Neural progenitor cell (in vitro differentiated cells): ENCODE measurements at regions not wholly inside any gene's neighbourhood (a gene's known extent, or its start where the extent isn't known, plus 50 kb on each side); places are given as distances from the start of the nearest gene placed in this dataset.

Experiments used
- DNase-seq: peaks from one replicate; pipeline ENCODE4 v3.0.0-alpha.2; 2016; ENCODE audit warnings: low spot score
- H2AFZ ChIP-seq: fragments of 200-600 bp; sonication (generic); replicated peaks from 2 replicates; pipeline ENCODE4 v1.6.1; 2016; ENCODE audit warnings: antibody characterized with exemption
- H3F3A ChIP-seq: fragments of 200-600 bp; sonication (generic); 2 replicates; pipeline ENCODE4 v1.6.1; 2016; ENCODE audit warnings: antibody characterized with exemption, low read depth
- H3K27ac ChIP-seq: fragments of 200-600 bp; sonication (generic); 2 replicates; pipeline ENCODE4 v1.5.1; 2016; ENCODE audit warnings: mild to moderate bottlenecking
- H3K27me3 ChIP-seq: fragments of 200-600 bp; sonication (generic); 2 replicates; pipeline ENCODE4 v1.6.1; 2016; ENCODE audit warnings: mild to moderate bottlenecking, moderate library complexity
- H3K36me3 ChIP-seq: fragments of 200-600 bp; sonication (generic); 2 replicates; pipeline ENCODE4 v1.5.1; 2016
- H3K4me1 ChIP-seq: fragments of 200-600 bp; sonication (generic); 2 replicates; pipeline ENCODE4 v1.6.1; 2016; ENCODE audit warnings: mixed run types
- H3K4me2 ChIP-seq: fragments of 200-600 bp; sonication (generic); 2 replicates; pipeline ENCODE4 v1.6.1; 2016
- H3K4me3 ChIP-seq: fragments of 200-600 bp; sonication (generic); 2 replicates; pipeline ENCODE4 v1.5.1; 2016
- H3K79me2 ChIP-seq: fragments of 200-600 bp; sonication (generic); 2 replicates; pipeline ENCODE4 v1.6.1; 2016; ENCODE audit warnings: low read depth
- H3K9ac ChIP-seq: fragments of 200-600 bp; sonication (generic); 2 replicates; pipeline ENCODE4 v1.6.1; 2016
- H3K9me3 ChIP-seq: fragments of 200-600 bp; sonication (generic); 2 replicates; pipeline ENCODE4 v1.5.1; 2016; ENCODE audit warnings: low read depth
- H4K20me1 ChIP-seq: fragments of 200-600 bp; sonication (generic); 2 replicates; pipeline ENCODE4 v1.6.1; 2016; ENCODE audit warnings: low read depth
- H3K27ac Mint-ChIP-seq: 3 replicates; pipeline ENCODE4 v1.8.0; 2021; ENCODE audit warnings: mixed read lengths
- H3K27me3 Mint-ChIP-seq: 2 replicates; pipeline ENCODE4 v1.8.0; 2022; ENCODE audit warnings: low read depth, mild to moderate bottlenecking, inconsistent platforms, moderate library complexity, mixed read lengths; ENCODE audit not compliant: insufficient read depth
- H3K36me3 Mint-ChIP-seq: 3 replicates; pipeline ENCODE4 v1.8.0; 2021; ENCODE audit warnings: mixed read lengths
- H3K4me1 Mint-ChIP-seq: 3 replicates; pipeline ENCODE4 v1.8.0; 2021; ENCODE audit warnings: mixed read lengths
- H3K4me3 Mint-ChIP-seq: 3 replicates; pipeline ENCODE4 v1.8.0; 2021; ENCODE audit warnings: mild to moderate bottlenecking, moderate library complexity, mixed read lengths
- H3K9me3 Mint-ChIP-seq: 3 replicates; pipeline ENCODE4 v1.8.0; 2020; ENCODE audit warnings: mixed read lengths
- CTCF ChIP-seq: fragments of 200-600 bp; sonication (generic); IDR thresholded peaks from 2 replicates; pipeline ENCODE4 v1.5.1; 2017; ENCODE audit warnings: antibody characterized with exemption, mild to moderate bottlenecking
- EZH2 ChIP-seq: fragments of 200-600 bp; sonication (generic); IDR thresholded peaks from 2 replicates; pipeline ENCODE4 v1.6.1; 2017; ENCODE audit warnings: antibody characterized with exemption, mild to moderate bottlenecking, moderate library complexity
- EZH2phosphoT487 ChIP-seq: fragments of 200-600 bp; sonication (generic); IDR thresholded peaks from 2 replicates; pipeline ENCODE4 v1.6.1; 2017; ENCODE audit warnings: antibody characterized with exemption

- no peak overlapping the region for H3K4me3 ChIP-seq
- H3K36me3 Mint-ChIP-seq = peaks cover 4% of the 10 kb centered on the region
Observed at GRCh38 chr17:72417627-72418026, 296.8 kb downstream of the SOX9 start.

DNA sequence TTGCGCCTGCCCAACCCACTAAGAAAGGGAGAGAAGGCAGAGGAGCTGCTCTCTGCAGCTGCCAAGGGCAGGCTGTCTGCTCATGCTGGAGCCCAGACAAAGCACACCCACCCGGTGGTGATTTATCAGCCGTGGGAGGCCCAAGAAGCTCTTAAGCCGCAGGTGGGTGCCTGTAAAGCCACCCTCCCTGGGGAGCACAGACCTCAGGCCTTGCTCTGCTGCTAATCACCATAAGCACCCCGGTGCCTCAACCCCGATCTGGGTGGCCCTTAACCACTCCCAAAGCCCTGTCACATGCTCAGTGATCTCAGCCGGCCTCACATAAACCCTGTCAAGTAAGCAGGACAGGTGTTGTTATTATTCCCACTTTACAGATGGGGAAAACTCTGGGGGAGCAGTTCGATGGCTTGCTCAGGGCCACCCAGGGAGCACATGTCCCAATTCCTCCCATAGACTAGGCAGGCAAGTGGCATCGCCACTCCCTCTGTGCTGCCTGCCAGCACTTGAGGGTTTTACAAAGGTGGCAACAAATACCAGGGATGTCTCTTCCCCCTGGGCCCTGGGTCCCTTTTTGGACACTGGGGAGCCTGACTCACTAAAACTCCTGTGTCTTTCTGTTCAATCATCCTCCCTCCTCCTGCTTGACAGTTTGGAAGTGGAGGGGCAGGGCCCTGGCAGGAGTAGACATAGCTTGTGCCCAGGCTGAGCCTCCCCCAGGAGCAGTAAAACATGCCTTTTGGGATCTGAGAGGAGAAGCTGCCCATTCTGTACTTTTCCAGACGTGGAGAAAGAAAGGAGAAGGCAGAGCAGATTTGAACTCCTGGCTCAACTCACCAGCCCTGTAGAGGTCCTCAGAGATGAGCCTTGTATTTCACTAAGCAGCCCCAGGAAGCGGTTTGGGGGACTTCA lies 299.3 kb downstream of the SOX9 start:
- H3K79me2 ChIP-seq = no peaks in the 10 kb centered on the region
- H3K4me2 ChIP-seq = no peak overlapping the region
- H3K36me3 ChIP-seq = no peaks in the 10 kb centered on the region
- H3K4me3 Mint-ChIP-seq = no peak overlapping the region
- peaks cover 14% of the 10 kb centered on the region for H3F3A ChIP-seq
- no peak overlapping the region for H3K4me3 ChIP-seq
- H3K27ac ChIP-seq = no peak overlapping the region
- peaks cover 4% of the 10 kb centered on the region for H3K36me3 Mint-ChIP-seq
- H3K27me3 ChIP-seq = no peaks in the 10 kb centered on the region
- H3K9me3 Mint-ChIP-seq = peaks cover 18% of the 10 kb centered on the region
- no peak for TF ChIP-seq EZH2
- TF ChIP-seq CTCF = no peak
- TF ChIP-seq EZH2phosphoT487 = no peak
- no peak overlapping the region for H3K9ac ChIP-seq
- peaks cover 22% of the 10 kb centered on the region for H3K4me1 ChIP-seq
- peaks cover 12% of the 10 kb centered on the region for H3K4me1 Mint-ChIP-seq
- DNase-seq = no peak
- H3K27me3 Mint-ChIP-seq = peaks cover 5% of the 10 kb centered on the region
- H3K27ac Mint-ChIP-seq = no peak overlapping the region
- peaks cover 17% of the 10 kb centered on the region for H3K9me3 ChIP-seq
- H2AFZ ChIP-seq = no peak overlapping the region
- H4K20me1 ChIP-seq = no peaks in the 10 kb centered on the region

More at GRCh38 chr17:72417627-72418026, 296.8 kb downstream of the SOX9 start:
- H3K27me3 ChIP-seq = no peaks in the 10 kb centered on the region
- peaks cover 14% of the 10 kb centered on the region for H3F3A ChIP-seq
- no peak overlapping the region for H3K4me3 Mint-ChIP-seq
- no peaks in the 10 kb centered on the region for H4K20me1 ChIP-seq
- H3K27ac Mint-ChIP-seq = no peak overlapping the region
- no peaks in the 10 kb centered on the region for H3K79me2 ChIP-seq
- no peak overlapping the region for H3K27ac ChIP-seq
- H3K4me2 ChIP-seq = no peak overlapping the region
- peaks cover 3% of the 10 kb centered on the region for H3K27me3 Mint-ChIP-seq
- peaks cover 17% of the 10 kb centered on the region for H3K9me3 ChIP-seq
- no peak for TF ChIP-seq CTCF
- no peak for TF ChIP-seq EZH2phosphoT487
- no peak for TF ChIP-seq EZH2
- peaks cover 18% of the 10 kb centered on the region for H3K4me1 ChIP-seq
- no peak overlapping the region for H2AFZ ChIP-seq
- no peaks in the 10 kb centered on the region for H3K36me3 ChIP-seq
- H3K9ac ChIP-seq = no peak overlapping the region
- peaks cover 16% of the 10 kb centered on the region for H3K4me1 Mint-ChIP-seq
- peaks cover 18% of the 10 kb centered on the region for H3K9me3 Mint-ChIP-seq
- no peak for DNase-seq

GRCh38 chr17:72420775-72421127 lies 299.9 kb downstream of the SOX9 start:
- Mint-ChIP-seq H3K9me3 (peaks cover 18% of the 10 kb centered on the region), H3K27ac (no peak overlapping the region), H3K4me1 (peaks cover 11% of the 10 kb centered on the region), H3K36me3 (peaks cover 4% of the 10 kb centered on the region), H3K4me3 (no peak overlapping the region), H3K27me3 (peaks cover 5% of the 10 kb centered on the region)
- Histone ChIP-seq H3K4me3 (no peak overlapping the region), H3K9me3 (peaks cover 17% of the 10 kb centered on the region), H3K9ac (no peak overlapping the region), H3K36me3 (no peaks in the 10 kb centered on the region), H3F3A (peaks cover 12% of the 10 kb centered on the region), H2AFZ (no peak overlapping the region), H4K20me1 (no peaks in the 10 kb centered on the region), H3K27me3 (no peaks in the 10 kb centered on the region), H3K4me2 (no peak overlapping the region), H3K4me1 (peaks cover 16% of the 10 kb centered on the region), H3K27ac (no peak overlapping the region), H3K79me2 (no peaks in the 10 kb centered on the region)
- no peak for DNase-seq
- no peak for TF ChIP-seq EZH2phosphoT487
- no peak for TF ChIP-seq CTCF
- no peak for TF ChIP-seq EZH2
